CD8-positive, alpha-beta memory T cell (primary cell): ENCODE measurements at regions not wholly inside any gene's neighbourhood (a gene's known extent, or its start where the extent isn't known, plus 50 kb on each side); places are given as distances from the start of the nearest gene placed in this dataset.

ENCODE experiments used
- CTCF ChIA-PET: fragments of 350-600 bp; sonication (Branson Sonifier 250); formaldehyde crosslinking; loops from one replicate; lab custom pipeline; 2021; ENCODE audit warnings: antibody characterized with exemption; lab: Charles Lee
- POLR2A ChIA-PET: fragments of 350-600 bp; sonication (Branson Sonifier 250); formaldehyde crosslinking; loops from one replicate; lab custom pipeline; 2021; ENCODE audit warnings: antibody characterized with exemption; lab: Charles Lee
- DNase-seq, 5 donors: peaks; one replicate each; pipeline versions ENCODE4 v3.0.0 to v3.0.0-alpha.2; 2020 to 2022; ENCODE audit warnings: mixed read lengths in 1 of 5
- H3K27ac ChIP-seq: one replicate; pipeline ENCODE4 v1.7.0; 2013; ENCODE audit warnings: low read depth, mild to moderate bottlenecking, low read length, moderate library complexity
- H3K27me3 ChIP-seq: 2 replicates; pipeline ENCODE4 v1.7.0; 2013; ENCODE audit warnings: low read length, mild to moderate bottlenecking; ENCODE audit not compliant: insufficient read depth, poor library complexity, severe bottlenecking
- H3K36me3 ChIP-seq: 2 replicates; pipeline ENCODE4 v1.7.0; 2013; ENCODE audit warnings: mild to moderate bottlenecking, low read length, moderate library complexity; ENCODE audit not compliant: insufficient read depth
- H3K4me1 ChIP-seq: 2 replicates; pipeline ENCODE4 v1.7.0; 2013; ENCODE audit warnings: mild to moderate bottlenecking, low read length, moderate library complexity; ENCODE audit not compliant: insufficient read depth
- H3K4me3 ChIP-seq: 2 replicates; pipeline ENCODE4 v1.7.0; 2013; ENCODE audit warnings: mild to moderate bottlenecking, low read length
- H3K9me3 ChIP-seq: 2 replicates; pipeline ENCODE4 v1.7.0; 2013; ENCODE audit warnings: mild to moderate bottlenecking, low read length
- H3K27ac Mint-ChIP-seq, 8 donors: one replicate each; pipeline ENCODE4 v1.8.0; 2020 to 2021; ENCODE audit warnings: mixed read lengths in 8 of 8, mild to moderate bottlenecking in 6 of 8, inconsistent platforms in 3 of 8, moderate library complexity in 3 of 8
- H3K27me3 Mint-ChIP-seq, 2 donors: one replicate each; pipeline ENCODE4 v1.8.0; 2020 to 2021; ENCODE audit warnings: mixed read lengths in 2 of 2, mild to moderate bottlenecking in 1 of 2, moderate library complexity in 1 of 2
- H3K36me3 Mint-ChIP-seq, 3 donors: one replicate each; pipeline ENCODE4 v1.8.0; 2020 to 2021; ENCODE audit warnings: mixed read lengths in 3 of 3, inconsistent platforms in 1 of 3, mild to moderate bottlenecking in 1 of 3
- H3K4me1 Mint-ChIP-seq, 3 donors: one replicate each; pipeline ENCODE4 v1.8.0; 2020 to 2021; ENCODE audit warnings: mixed read lengths in 3 of 3, inconsistent platforms in 1 of 3, mild to moderate bottlenecking in 1 of 3
- H3K4me3 Mint-ChIP-seq, 7 donors: one replicate each; pipeline ENCODE4 v1.8.0; 2020 to 2021; ENCODE audit warnings: mixed read lengths in 7 of 7, mild to moderate bottlenecking in 6 of 7, moderate library complexity in 4 of 7, inconsistent platforms in 2 of 7
- H3K9me3 Mint-ChIP-seq, 5 donors: one replicate each; pipeline ENCODE4 v1.8.0; 2020 to 2022; ENCODE audit warnings: mixed read lengths in 5 of 5, mild to moderate bottlenecking in 3 of 5, moderate library complexity in 2 of 5, inconsistent platforms in 1 of 5

GRCh38 chr6:25222006-25222678 lies 57.0 kb upstream of the CARMIL1 start:
- H3K36me3 Mint-ChIP-seq, result no peaks in the 10 kb centered on the region
- Histone ChIP-seq H3K4me3 (no peak overlapping the region), H3K27ac (no peak overlapping the region), H3K9me3 (no peaks in the 10 kb centered on the region), H3K36me3 (no peaks in the 10 kb centered on the region), H3K27me3 (no peaks in the 10 kb centered on the region), H3K4me1 (no peaks in the 10 kb centered on the region)
- no peak overlapping the region for H3K27ac Mint-ChIP-seq
- H3K27me3 Mint-ChIP-seq, result peaks cover 9 to 12% of the 10 kb centered on the region in 2 donors
- ChIA-PET CTCF (interaction anchor here (1.2 to 2.3 kb wide), 5 partner anchors 7 to 381 kb away, joined by 3 to 11 read pairs (median 5); no protein-coding TSS in a partner anchor), POLR2A (no interaction called here)
- no peaks in the 10 kb centered on the region for H3K9me3 Mint-ChIP-seq
- no peak for DNase-seq
- no peak overlapping the region for H3K4me3 Mint-ChIP-seq
- peaks cover 9 to 12% (median 11%) of the 10 kb centered on the region in 3 donors for H3K4me1 Mint-ChIP-seq

- Mint-ChIP-seq H3K27ac (no peak overlapping the region), H3K36me3 (no peaks in the 10 kb centered on the region), H3K4me1 (peaks cover 9 to 12% (median 11%) of the 10 kb centered on the region in 3 donors), H3K9me3 (no peaks in the 10 kb centered on the region), H3K4me3 (peak overlapping the region in 6 of 7 donors; percentile 23 to 78 (median 74)), H3K27me3 (peaks cover 9 to 12% of the 10 kb centered on the region in 2 donors)
- no peaks in the 10 kb centered on the region for H3K27me3 ChIP-seq
- no peaks in the 10 kb centered on the region for H3K4me1 ChIP-seq
- POLR2A ChIA-PET, result no interaction called here
- CTCF ChIA-PET, result interaction anchor here (0.6 to 2.3 kb wide), 17 partner anchors 9 to 491 kb away, joined by 3 to 15 read pairs (median 4); no protein-coding TSS in a partner anchor
- H3K36me3 ChIP-seq, result no peaks in the 10 kb centered on the region
- no peaks in the 10 kb centered on the region for H3K9me3 ChIP-seq
- peak; percentile 30 to 65 (median 37) for DNase-seq
- no peak overlapping the region for H3K4me3 ChIP-seq
- H3K27ac ChIP-seq, result no peak overlapping the region
These were observed 55.6 kb upstream of the CARMIL1 start for GRCh38 chr6:25223490-25223991.

- Mint-ChIP-seq H3K27me3 (peaks cover 9 to 12% of the 10 kb centered on the region in 2 donors), H3K27ac (peak overlapping the region in 2 of 8 donors; percentile 23 to 58), H3K36me3 (no peaks in the 10 kb centered on the region), H3K9me3 (no peaks in the 10 kb centered on the region), H3K4me3 (peak overlapping the region in 6 of 7 donors; percentile 4 to 78 (median 70)), H3K4me1 (peaks cover 9 to 12% (median 11%) of the 10 kb centered on the region in 3 donors)
- Histone ChIP-seq H3K27ac (no peak overlapping the region), H3K27me3 (no peaks in the 10 kb centered on the region), H3K4me1 (no peaks in the 10 kb centered on the region), H3K4me3 (no peak overlapping the region), H3K9me3 (no peaks in the 10 kb centered on the region), H3K36me3 (no peaks in the 10 kb centered on the region)
- DNase-seq, result no peak
- CTCF ChIA-PET, result interaction anchor here (0.6 to 2.3 kb wide), 12 partner anchors 9 to 674 kb away, joined by 3 to 15 read pairs (median 4); no protein-coding TSS in a partner anchor
- POLR2A ChIA-PET, result no interaction called here
These were observed 54.9 kb upstream of the CARMIL1 start for GRCh38 chr6:25224242-25224641.

- H3K4me1 ChIP-seq, result no peaks in the 10 kb centered on the region
- H3K27me3 Mint-ChIP-seq, result peaks cover 8 to 12% of the 10 kb centered on the region in 2 donors
- H3K9me3 Mint-ChIP-seq, result no peaks in the 10 kb centered on the region
- H3K27ac ChIP-seq, result no peak overlapping the region
- H3K4me3 Mint-ChIP-seq, result no peak overlapping the region
- peaks cover 9 to 12% (median 11%) of the 10 kb centered on the region in 3 donors for H3K4me1 Mint-ChIP-seq
- DNase-seq, result no peak
- CTCF ChIA-PET, result no interaction called here
- H3K27me3 ChIP-seq, result no peaks in the 10 kb centered on the region
- H3K4me3 ChIP-seq, result no peak overlapping the region
- POLR2A ChIA-PET, result no interaction called here
- no peaks in the 10 kb centered on the region for H3K36me3 ChIP-seq
- H3K9me3 ChIP-seq, result no peaks in the 10 kb centered on the region
- no peaks in the 10 kb centered on the region for H3K36me3 Mint-ChIP-seq
- H3K27ac Mint-ChIP-seq, result no peak overlapping the region
These were observed 51.3 kb upstream of the CARMIL1 start for GRCh38 chr6:25227854-25228253.
